GM19468 (cell line): ENCODE measurements at regions not wholly inside any gene's neighbourhood (a gene's known extent, or its start where the extent isn't known, plus 50 kb on each side); places are given as distances from the start of the nearest gene placed in this dataset.

Source experiments
- ATAC-seq: cut with Tn5 transposase; IDR thresholded peaks from one replicate; pipeline ENCODE4 v1.9.1; 2021; ENCODE audit warnings: mild to moderate bottlenecking, moderate library complexity, moderate number of reproducible peaks; ENCODE audit not compliant: unreplicated experiment; ENCODE audit errors: extremely low read depth

- ATAC-seq = no peak
These were observed 68.3 kb upstream of the CTSC start for GRCh38 chr11:88405853-88406252.

- no peak for ATAC-seq
These were observed 67.6 kb upstream of the CTSC start for GRCh38 chr11:88404932-88405710.

GRCh38 chr11:88404391-88404790 is 66.9 kb upstream of the CTSC start:
- no peak for ATAC-seq

- no peak for ATAC-seq
These were observed 65.2 kb upstream of the CTSC start for GRCh38 chr11:88402784-88403183.

- ATAC-seq = no peak
These were observed 64.7 kb upstream of the CTSC start for GRCh38 chr11:88402192-88402715.

- ATAC-seq = no peak
These were observed 61.4 kb upstream of the CTSC start for GRCh38 chr11:88398791-88399570.

GRCh38 chr11:88398372-88398771 is 60.8 kb upstream of the CTSC start:
- no peak for ATAC-seq

GRCh38 chr11:88390254-88390653 is 52.7 kb upstream of the CTSC start:
- ATAC-seq = no peak

- no peak for ATAC-seq
These were observed 50.4 kb upstream of the CTSC start for GRCh38 chr11:88387957-88388356.
